ENCODE measurements at regions not wholly inside any gene's neighbourhood (a gene's known extent, or its start where the extent isn't known, plus 50 kb on each side); places are given as distances from the start of the nearest gene placed in this dataset.

DNA sequence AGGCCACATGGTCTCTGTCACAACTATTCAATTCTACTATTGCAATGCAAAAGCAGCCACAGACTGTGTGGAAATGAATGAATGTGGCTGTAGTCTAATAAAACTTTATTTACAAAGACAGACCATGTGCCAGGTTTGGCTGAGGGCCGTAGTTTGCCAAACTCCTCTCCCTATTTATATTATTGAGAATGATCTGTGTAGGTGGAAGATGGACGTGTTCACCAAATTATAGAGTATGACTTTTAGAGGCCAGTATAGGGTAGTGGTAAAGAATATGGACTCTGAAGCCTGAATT is 125.7 kb upstream of the MYLIP start:
- TF ChIP-seq YY1 (IDR thresholded peaks at IDR 0.05; ENCODE audit: low read depth) (no peak), TAF1 (IDR thresholded peaks at IDR 0.05; ENCODE audit: low read depth) (no peak), REST (IDR thresholded peaks at IDR 0.05; ENCODE audit: low read depth) (no peak), EP300 (IDR thresholded peaks at IDR 0.05; ENCODE audit: borderline replicate concordance) (no peak), EGR1 (IDR thresholded peaks at IDR 0.05) (no peak), ZBTB7A (IDR thresholded peaks at IDR 0.05; ENCODE audit: low read depth) (no peak), NFIC (IDR thresholded peaks at IDR 0.05) (no peak), CEBPB (IDR thresholded peaks at IDR 0.05) (no peak), RAD21 (IDR thresholded peaks at IDR 0.05; ENCODE audit: low read depth) (no peak), TCF12 (IDR thresholded peaks at IDR 0.05; ENCODE audit: low read depth) (no peak)
- TF ChIP-seq, protein P1, sequence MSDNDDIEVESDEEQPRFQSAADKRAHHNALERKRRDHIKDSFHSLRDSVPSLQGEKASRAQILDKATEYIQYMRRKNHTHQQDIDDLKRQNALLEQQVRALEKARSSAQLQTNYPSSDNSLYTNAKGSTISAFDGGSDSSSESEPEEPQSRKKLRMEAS (IDR thresholded peaks at IDR 0.05) = no peak
- TF ChIP-seq, protein P2, sequence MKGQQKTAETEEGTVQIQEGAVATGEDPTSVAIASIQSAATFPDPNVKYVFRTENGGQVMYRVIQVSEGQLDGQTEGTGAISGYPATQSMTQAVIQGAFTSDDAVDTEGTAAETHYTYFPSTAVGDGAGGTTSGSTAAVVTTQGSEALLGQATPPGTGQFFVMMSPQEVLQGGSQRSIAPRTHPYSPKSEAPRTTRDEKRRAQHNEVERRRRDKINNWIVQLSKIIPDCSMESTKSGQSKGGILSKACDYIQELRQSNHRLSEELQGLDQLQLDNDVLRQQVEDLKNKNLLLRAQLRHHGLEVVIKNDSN (IDR thresholded peaks at IDR 0.05) = no peak
